CD4-positive, CD25-positive, alpha-beta regulatory T cell (primary cell): ENCODE measurements at regions not wholly inside any gene's neighbourhood (a gene's known extent, or its start where the extent isn't known, plus 50 kb on each side); places are given as distances from the start of the nearest gene placed in this dataset.

Experiments used
- ATAC-seq, 2 donors: fragments of 150-1000 bp; cut with Tn5 transposase; one replicate each; pipeline ENCODE4 v1.10.0; 2021; ENCODE audit warnings: low read depth in 2 of 2, moderate number of reproducible peaks in 2 of 2, moderate library complexity in 1 of 2
- DNase-seq, 3 donors: peaks; one replicate each; pipeline versions ENCODE4 v3.0.0 to v3.0.0-alpha.2; 2012 to 2022; ENCODE audit warnings: mixed read lengths in 1 of 3
- H3K27ac ChIP-seq: one replicate; pipeline ENCODE4 v1.7.0; 2013; ENCODE audit warnings: mild to moderate bottlenecking, low read length; ENCODE audit not compliant: insufficient read depth, poor library complexity, severe bottlenecking
- H3K27me3 ChIP-seq: one replicate; pipeline ENCODE4 v1.7.0; 2013; ENCODE audit warnings: low read length; ENCODE audit not compliant: control insufficient read depth, insufficient read depth
- H3K36me3 ChIP-seq: one replicate; pipeline ENCODE4 v1.7.0; 2013; ENCODE audit warnings: mild to moderate bottlenecking, low read length, moderate library complexity; ENCODE audit not compliant: control insufficient read depth, insufficient read depth
- H3K4me1 ChIP-seq: 2 replicates; pipeline ENCODE4 v1.7.0; 2013; ENCODE audit warnings: mild to moderate bottlenecking, low read length; ENCODE audit not compliant: insufficient read depth, control insufficient read depth, poor library complexity, severe bottlenecking
- H3K4me3 ChIP-seq: one replicate; pipeline ENCODE4 v1.7.0; 2013; ENCODE audit warnings: low read depth, mild to moderate bottlenecking, low read length, moderate library complexity
- H3K9me3 ChIP-seq, 2 experiments: 1 replicate in 1 of 2; 2 replicates in 1 of 2; pipeline ENCODE4 v1.7.0; 2013; ENCODE audit warnings: low read length in 2 of 2, mild to moderate bottlenecking in 1 of 2, moderate library complexity in 1 of 2; ENCODE audit not compliant: control insufficient read depth in 2 of 2
- H3K27ac Mint-ChIP-seq, 3 donors: one replicate each; pipeline ENCODE4 v1.8.0; 2020 to 2022; ENCODE audit warnings: mild to moderate bottlenecking in 3 of 3, mixed read lengths in 3 of 3, moderate library complexity in 2 of 3
- H3K27me3 Mint-ChIP-seq: one replicate; pipeline ENCODE4 v1.8.0; 2022; ENCODE audit warnings: mild to moderate bottlenecking, mixed read lengths
- H3K36me3 Mint-ChIP-seq: one replicate; pipeline ENCODE4 v1.8.0; 2020; ENCODE audit warnings: mixed read lengths
- H3K4me1 Mint-ChIP-seq, 4 donors: one replicate each; pipeline ENCODE4 v1.8.0; 2020 to 2022; ENCODE audit warnings: mixed read lengths in 4 of 4, mild to moderate bottlenecking in 1 of 4
- H3K4me3 Mint-ChIP-seq, 4 donors: one replicate each; pipeline ENCODE4 v1.8.0; 2020 to 2022; ENCODE audit warnings: mild to moderate bottlenecking in 4 of 4, mixed read lengths in 4 of 4, moderate library complexity in 3 of 4
- H3K9me3 Mint-ChIP-seq, 7 donors: one replicate each; pipeline ENCODE4 v1.8.0; 2020 to 2022; ENCODE audit warnings: mixed read lengths in 7 of 7, mild to moderate bottlenecking in 3 of 7, moderate library complexity in 2 of 7

DNA sequence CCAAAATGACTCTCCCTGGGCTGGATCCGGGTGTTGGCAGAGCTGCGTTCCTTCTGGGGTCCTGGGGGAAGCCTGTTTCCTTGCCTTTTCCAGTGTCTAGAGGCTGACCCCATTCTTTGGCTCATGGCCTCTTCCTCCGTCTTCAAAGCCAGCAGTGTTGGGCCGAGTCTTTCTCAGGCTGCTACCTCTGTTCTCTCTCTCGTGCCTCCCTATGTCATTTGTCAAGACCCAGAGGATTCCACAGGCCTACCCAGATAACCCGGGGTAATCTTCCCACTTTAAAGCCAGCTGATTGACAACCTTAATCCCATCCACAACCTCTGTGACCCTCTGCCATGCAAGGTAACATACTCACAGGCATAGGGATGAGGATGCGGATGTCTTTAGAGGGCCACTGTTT is 55.0 kb upstream of the KCNMB1 start:
- Mint-ChIP-seq H3K4me3 (no peak overlapping the region), H3K4me1 (peaks cover 0 to 8% (median 1%) of the 10 kb centered on the region in 4 donors), H3K27ac (no peak overlapping the region), H3K27me3 (no peaks in the 10 kb centered on the region), H3K36me3 (no peaks in the 10 kb centered on the region), H3K9me3 (peaks cover 0 to 5% (median 0%) of the 10 kb centered on the region in 7 donors)
- Histone ChIP-seq H3K4me3 (no peak overlapping the region), H3K27ac (no peak overlapping the region), H3K4me1 (no peaks in the 10 kb centered on the region), H3K36me3 (no peaks in the 10 kb centered on the region), H3K27me3 (no peaks in the 10 kb centered on the region), H3K9me3 (peaks cover 0 to 3% of the 10 kb centered on the region in 2 experiments)
- DNase-seq (no peak), ATAC-seq (no peak)

DNA sequence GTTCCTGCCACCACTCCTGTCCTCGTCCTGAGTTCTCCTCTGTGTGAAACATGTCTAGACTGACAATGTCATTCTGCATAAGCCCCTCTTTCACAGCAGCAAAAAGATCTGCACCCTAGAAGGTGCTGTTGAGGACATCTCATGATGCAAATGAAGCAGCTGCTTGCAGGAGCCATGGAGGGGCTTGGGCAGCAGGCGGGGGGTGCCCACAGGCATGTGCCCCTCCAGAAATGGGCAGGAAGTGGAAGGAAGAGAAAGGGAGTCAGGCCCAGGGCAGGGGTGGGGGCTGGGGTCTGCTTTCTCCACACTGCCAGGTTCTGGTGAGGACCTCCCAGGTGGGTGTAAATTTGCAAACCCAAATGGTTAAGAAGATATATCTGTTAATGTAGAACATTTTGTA is 54.5 kb upstream of the KCNMB1 start:
- no peaks in the 10 kb centered on the region for H3K27me3 ChIP-seq
- no peak for ATAC-seq
- Mint-ChIP-seq H3K9me3 (peaks cover 0 to 5% (median 0%) of the 10 kb centered on the region in 7 donors), H3K27ac (peak overlapping the region in 1 of 3 donors; percentile 65), H3K4me3 (no peak overlapping the region), H3K27me3 (no peaks in the 10 kb centered on the region), H3K4me1 (peaks cover 0 to 8% (median 1%) of the 10 kb centered on the region in 4 donors), H3K36me3 (no peaks in the 10 kb centered on the region)
- H3K4me1 ChIP-seq: no peaks in the 10 kb centered on the region
- H3K4me3 ChIP-seq: no peak overlapping the region
- no peaks in the 10 kb centered on the region for H3K36me3 ChIP-seq
- DNase-seq: no peak
- H3K9me3 ChIP-seq: peaks cover 0 to 3% of the 10 kb centered on the region in 2 experiments
- H3K27ac ChIP-seq: no peak overlapping the region

DNA sequence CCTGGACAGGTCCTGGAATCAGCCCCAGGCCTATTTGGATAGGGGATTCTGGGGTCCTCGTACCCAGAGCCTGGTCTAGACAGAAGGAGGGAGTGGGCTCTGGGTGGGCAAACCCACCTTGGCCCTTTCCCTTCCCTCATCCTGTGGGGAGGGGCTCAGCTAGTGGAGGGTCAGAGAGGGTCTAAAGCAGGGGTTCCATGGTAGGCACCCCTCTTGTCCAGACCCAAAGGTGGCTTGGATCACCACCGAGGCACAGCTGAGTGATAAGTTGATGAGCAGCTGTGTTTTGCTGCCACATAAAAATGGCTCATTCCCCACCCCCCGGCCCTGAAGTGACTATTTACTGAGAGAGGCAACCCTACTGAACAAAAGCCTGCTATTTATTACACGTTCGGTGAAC is 53.8 kb upstream of the KCNMB1 start:
- Mint-ChIP-seq H3K27ac (peak overlapping the region in 1 of 3 donors; percentile 65), H3K27me3 (no peaks in the 10 kb centered on the region), H3K36me3 (no peaks in the 10 kb centered on the region), H3K9me3 (peaks cover 0 to 3% (median 0%) of the 10 kb centered on the region in 7 donors), H3K4me1 (peaks cover 0 to 8% (median 1%) of the 10 kb centered on the region in 4 donors), H3K4me3 (no peak overlapping the region)
- no peaks in the 10 kb centered on the region for H3K4me1 ChIP-seq
- DNase-seq: no peak
- H3K9me3 ChIP-seq: peaks cover 0 to 3% of the 10 kb centered on the region in 2 experiments
- H3K4me3 ChIP-seq: no peak overlapping the region
- ATAC-seq: no peak
- H3K36me3 ChIP-seq: no peaks in the 10 kb centered on the region
- H3K27ac ChIP-seq: no peak overlapping the region
- H3K27me3 ChIP-seq: no peaks in the 10 kb centered on the region

GRCh38 chr5:170442391-170442790 is 53.2 kb upstream of the KCNMB1 start:
- no peaks in the 10 kb centered on the region for H3K9me3 Mint-ChIP-seq
- no peak overlapping the region for H3K4me3 ChIP-seq
- no peaks in the 10 kb centered on the region for H3K27me3 Mint-ChIP-seq
- no peaks in the 10 kb centered on the region for H3K4me1 ChIP-seq
- no peaks in the 10 kb centered on the region for H3K36me3 Mint-ChIP-seq
- no peak overlapping the region for H3K27ac ChIP-seq
- no peaks in the 10 kb centered on the region for H3K36me3 ChIP-seq
- no peaks in the 10 kb centered on the region for H3K27me3 ChIP-seq
- H3K4me1 Mint-ChIP-seq: peaks cover 0 to 8% (median 1%) of the 10 kb centered on the region in 4 donors
- no peak for ATAC-seq
- H3K4me3 Mint-ChIP-seq: no peak overlapping the region
- no peak overlapping the region for H3K27ac Mint-ChIP-seq
- no peak for DNase-seq
- H3K9me3 ChIP-seq: peaks cover 0 to 3% of the 10 kb centered on the region in 2 experiments

DNA sequence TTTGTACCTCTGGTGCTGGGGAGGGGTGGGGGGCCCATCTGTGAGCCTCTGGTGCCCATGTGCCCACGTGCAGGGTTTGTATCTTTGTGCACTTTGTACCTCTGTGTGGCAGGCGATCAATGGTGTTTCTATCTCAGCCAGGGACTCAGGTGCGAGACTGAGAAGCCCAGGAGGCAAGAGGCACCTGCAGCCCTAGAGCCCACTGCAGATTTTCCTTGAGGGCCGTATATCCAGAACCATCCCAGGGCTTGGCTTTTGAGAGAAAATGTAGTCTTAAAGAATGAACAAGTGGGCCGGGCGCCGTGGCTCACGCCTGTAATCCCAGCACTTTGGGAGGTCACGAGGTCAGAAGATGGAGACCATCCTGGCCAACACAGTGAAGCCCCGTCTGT is 52.2 kb upstream of the KCNMB1 start:
- Mint-ChIP-seq H3K4me1 (peaks cover 0 to 8% (median 1%) of the 10 kb centered on the region in 4 donors), H3K9me3 (no peaks in the 10 kb centered on the region), H3K4me3 (no peak overlapping the region), H3K27ac (peak overlapping the region in 1 of 3 donors; percentile 56), H3K27me3 (no peaks in the 10 kb centered on the region), H3K36me3 (no peaks in the 10 kb centered on the region)
- no peaks in the 10 kb centered on the region for H3K27me3 ChIP-seq
- no peak overlapping the region for H3K27ac ChIP-seq
- no peak overlapping the region for H3K4me3 ChIP-seq
- ATAC-seq (no peak), DNase-seq (no peak)
- no peaks in the 10 kb centered on the region for H3K9me3 ChIP-seq
- no peaks in the 10 kb centered on the region for H3K4me1 ChIP-seq
- no peaks in the 10 kb centered on the region for H3K36me3 ChIP-seq

GRCh38 chr5:170440771-170441392 is 51.7 kb upstream of the KCNMB1 start:
- DNase-seq (no peak), ATAC-seq (no peak)
- H3K4me1 Mint-ChIP-seq: peaks cover 0 to 8% (median 1%) of the 10 kb centered on the region in 4 donors
- Histone ChIP-seq H3K9me3 (no peaks in the 10 kb centered on the region), H3K36me3 (no peaks in the 10 kb centered on the region), H3K4me1 (no peaks in the 10 kb centered on the region), H3K4me3 (no peak overlapping the region), H3K27ac (no peak overlapping the region), H3K27me3 (no peaks in the 10 kb centered on the region)
- no peak overlapping the region for H3K4me3 Mint-ChIP-seq
- H3K27me3 Mint-ChIP-seq: no peaks in the 10 kb centered on the region
- no peaks in the 10 kb centered on the region for H3K36me3 Mint-ChIP-seq
- peak overlapping the region in 1 of 3 donors; percentile 56 for H3K27ac Mint-ChIP-seq
- H3K9me3 Mint-ChIP-seq: no peaks in the 10 kb centered on the region

DNA sequence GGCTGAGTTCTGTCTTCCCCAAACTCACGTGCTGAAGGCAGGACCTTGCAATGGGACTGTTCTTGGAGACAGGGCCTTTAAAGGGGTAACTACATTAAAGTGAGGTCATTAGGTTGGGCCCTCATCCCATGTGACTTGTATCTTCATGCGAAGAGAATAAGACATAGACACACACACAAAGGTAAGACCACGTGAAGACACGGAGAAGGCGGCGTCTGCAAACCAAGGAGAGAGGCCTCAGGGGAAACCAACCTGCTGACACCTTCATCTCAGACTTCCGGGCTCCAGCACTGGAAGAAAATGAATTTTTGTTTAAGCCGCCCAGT is 50.7 kb upstream of the KCNMB1 start:
- Histone ChIP-seq H3K4me3 (no peak overlapping the region), H3K27ac (no peak overlapping the region), H3K4me1 (no peaks in the 10 kb centered on the region), H3K27me3 (no peaks in the 10 kb centered on the region), H3K9me3 (no peaks in the 10 kb centered on the region), H3K36me3 (no peaks in the 10 kb centered on the region)
- Mint-ChIP-seq H3K27ac (no peak overlapping the region), H3K9me3 (no peaks in the 10 kb centered on the region), H3K4me1 (peaks cover 0 to 3% (median 0%) of the 10 kb centered on the region in 4 donors), H3K27me3 (no peaks in the 10 kb centered on the region), H3K4me3 (no peak overlapping the region), H3K36me3 (no peaks in the 10 kb centered on the region)
- ATAC-seq (no peak), DNase-seq (no peak)

DNA sequence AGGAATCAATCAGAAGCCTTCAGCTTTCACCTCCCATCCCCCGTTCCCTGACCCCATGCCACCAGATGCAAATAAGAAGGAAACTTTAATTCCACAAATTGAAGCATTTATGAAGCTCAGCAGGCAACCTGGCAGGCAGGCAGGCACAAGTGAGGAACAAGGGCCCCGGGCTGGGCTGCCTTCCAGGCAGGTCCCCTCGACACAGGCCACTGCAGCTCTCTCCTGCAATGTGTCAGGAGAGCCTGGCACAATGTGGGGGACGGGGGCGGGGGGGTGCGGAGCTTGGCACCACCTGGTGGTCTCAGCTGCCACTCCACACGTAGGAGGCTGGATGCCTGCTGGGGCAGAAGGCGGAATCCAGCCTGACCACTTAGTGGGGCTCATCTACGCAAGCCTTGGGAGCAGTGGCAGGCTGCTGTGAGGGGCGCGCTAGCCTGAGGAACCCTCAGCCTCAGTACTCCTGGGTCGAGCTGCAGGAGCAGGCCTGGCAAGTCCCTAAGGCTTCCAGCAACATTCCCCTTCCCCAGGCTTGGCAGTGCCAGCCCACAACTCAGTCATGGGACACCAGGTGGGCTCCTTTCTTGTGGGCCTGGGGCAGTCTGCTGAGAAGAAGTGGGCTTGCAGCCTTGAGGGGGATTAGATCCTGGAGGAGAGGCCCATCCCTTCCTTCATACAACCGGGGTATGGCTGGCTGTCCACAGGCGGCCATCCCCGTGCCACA is 50.2 kb upstream of the KCNMB1 start:
- Mint-ChIP-seq H3K9me3 (no peaks in the 10 kb centered on the region), H3K27ac (no peak overlapping the region), H3K4me3 (no peak overlapping the region), H3K27me3 (no peaks in the 10 kb centered on the region), H3K36me3 (no peaks in the 10 kb centered on the region), H3K4me1 (no peaks in the 10 kb centered on the region)
- ATAC-seq (no peak), DNase-seq (no peak)
- H3K4me1 ChIP-seq: no peaks in the 10 kb centered on the region
- no peak overlapping the region for H3K27ac ChIP-seq
- no peak overlapping the region for H3K4me3 ChIP-seq
- H3K36me3 ChIP-seq: no peaks in the 10 kb centered on the region
- H3K27me3 ChIP-seq: no peaks in the 10 kb centered on the region
- no peaks in the 10 kb centered on the region for H3K9me3 ChIP-seq
